DND-41 (cell line): ENCODE measurements at regions not wholly inside any gene's neighbourhood (a gene's known extent, or its start where the extent isn't known, plus 50 kb on each side); places are given as distances from the start of the nearest gene placed in this dataset.

Source experiments
- ATAC-seq: fragments of 200-7000 bp; cut with Tn5 transposase; 3 replicates; pipeline ENCODE4 v1.9.1; 2021; ENCODE audit warnings: low read depth; ENCODE audit not compliant: insufficient read depth
- DNase-seq: peaks from one replicate; pipeline ENCODE4 v3.0.0-alpha.2; 2020
- H2AFZ ChIP-seq: 2 replicates; pipeline ENCODE4 v1.6.0; 2012; ENCODE audit warnings: low read depth, low read length
- H3K27ac ChIP-seq: 2 replicates; pipeline ENCODE4 v1.5.1; 2012; ENCODE audit warnings: low read length, inconsistent platforms
- H3K27me3 ChIP-seq: fragments of 200-600 bp; sonication (generic); 2 replicates; pipeline ENCODE4 v1.6.0; 2012; ENCODE audit warnings: low read length, mild to moderate bottlenecking, inconsistent platforms; ENCODE audit not compliant: insufficient read depth, poor library complexity
- H3K36me3 ChIP-seq: 2 replicates; pipeline ENCODE4 v1.5.1; 2012; ENCODE audit warnings: low read length, inconsistent platforms; ENCODE audit not compliant: insufficient read depth
- H3K4me1 ChIP-seq: 2 replicates; pipeline ENCODE4 v1.5.1; 2012; ENCODE audit warnings: mild to moderate bottlenecking, low read length; ENCODE audit not compliant: insufficient read depth
- H3K4me2 ChIP-seq: 2 replicates; pipeline ENCODE4 v1.6.0; 2012; ENCODE audit warnings: mild to moderate bottlenecking, moderate library complexity, low read length, inconsistent platforms; ENCODE audit not compliant: insufficient read depth
- H3K4me3 ChIP-seq, 2 experiments: fragments of 200-600 bp in 1 of 2; shearing (Covaris generic) in 1 of 2; 2 replicates each; pipeline ENCODE4 v1.5.1; 2012 to 2016; ENCODE audit warnings: inconsistent platforms in 2 of 2, low read length in 2 of 2, mild to moderate bottlenecking in 2 of 2, low read depth in 1 of 2, moderate library complexity in 1 of 2
- H3K79me2 ChIP-seq: 2 replicates; pipeline ENCODE4 v1.6.0; 2012; ENCODE audit warnings: low read length, inconsistent platforms; ENCODE audit not compliant: insufficient read depth
- H3K9ac ChIP-seq: 2 replicates; pipeline ENCODE4 v1.6.0; 2012; ENCODE audit warnings: low read depth, mild to moderate bottlenecking, inconsistent platforms, low read length, moderate library complexity
- H3K9me3 ChIP-seq: 2 replicates; pipeline ENCODE4 v1.5.1; 2012; ENCODE audit warnings: low read length, moderate library complexity, mild to moderate bottlenecking, inconsistent platforms; ENCODE audit not compliant: insufficient read depth, severe bottlenecking
- H4K20me1 ChIP-seq: 2 replicates; pipeline ENCODE4 v1.6.0; 2012; ENCODE audit warnings: low read length; ENCODE audit not compliant: insufficient read depth
- EZH2 ChIP-seq: IDR thresholded peaks from 3 replicates; pipeline ENCODE4 v1.6.1; 2012; ENCODE audit warnings: borderline replicate concordance, low read depth, mild to moderate bottlenecking, moderate library complexity, low read length, inconsistent platforms; ENCODE audit not compliant: severe bottlenecking
- TF ChIP-seq, protein P1 (sequence below): IDR thresholded peaks from 2 replicates; pipeline ENCODE4 v1.5.1; 2012; ENCODE audit warnings: borderline replicate concordance, low read length, moderate library complexity, mild to moderate bottlenecking; ENCODE audit not compliant: poor library complexity, severe bottlenecking; ENCODE audit errors: extremely low read depth

DNA sequence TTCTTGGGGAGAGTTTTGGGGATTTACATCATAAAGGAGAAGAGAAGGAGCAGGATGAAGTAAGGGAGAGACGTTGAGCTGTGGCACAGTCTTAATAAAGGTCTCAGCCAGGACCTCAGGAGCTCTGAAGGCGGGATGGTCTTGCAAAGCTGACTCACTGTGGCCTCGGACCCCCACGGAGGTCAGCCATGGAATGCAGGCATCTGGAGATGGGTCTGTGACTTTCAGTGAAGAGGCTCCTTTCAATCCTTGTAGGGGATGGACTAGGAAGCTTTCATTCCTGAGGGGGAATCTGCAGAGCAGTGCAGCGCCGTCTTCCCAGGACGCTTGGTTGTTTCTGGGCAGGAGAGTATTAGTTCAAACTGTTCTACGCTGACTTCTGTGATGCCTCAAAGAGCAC lies 65.7 kb upstream of the BASP1 start:
- no peak overlapping the region for H3K4me2 ChIP-seq
- H4K20me1 ChIP-seq, result no peaks in the 10 kb centered on the region
- H3K9me3 ChIP-seq, result no peaks in the 10 kb centered on the region
- no peaks in the 10 kb centered on the region for H3K27me3 ChIP-seq
- no peak for TF ChIP-seq EZH2
- TF ChIP-seq, protein P1, sequence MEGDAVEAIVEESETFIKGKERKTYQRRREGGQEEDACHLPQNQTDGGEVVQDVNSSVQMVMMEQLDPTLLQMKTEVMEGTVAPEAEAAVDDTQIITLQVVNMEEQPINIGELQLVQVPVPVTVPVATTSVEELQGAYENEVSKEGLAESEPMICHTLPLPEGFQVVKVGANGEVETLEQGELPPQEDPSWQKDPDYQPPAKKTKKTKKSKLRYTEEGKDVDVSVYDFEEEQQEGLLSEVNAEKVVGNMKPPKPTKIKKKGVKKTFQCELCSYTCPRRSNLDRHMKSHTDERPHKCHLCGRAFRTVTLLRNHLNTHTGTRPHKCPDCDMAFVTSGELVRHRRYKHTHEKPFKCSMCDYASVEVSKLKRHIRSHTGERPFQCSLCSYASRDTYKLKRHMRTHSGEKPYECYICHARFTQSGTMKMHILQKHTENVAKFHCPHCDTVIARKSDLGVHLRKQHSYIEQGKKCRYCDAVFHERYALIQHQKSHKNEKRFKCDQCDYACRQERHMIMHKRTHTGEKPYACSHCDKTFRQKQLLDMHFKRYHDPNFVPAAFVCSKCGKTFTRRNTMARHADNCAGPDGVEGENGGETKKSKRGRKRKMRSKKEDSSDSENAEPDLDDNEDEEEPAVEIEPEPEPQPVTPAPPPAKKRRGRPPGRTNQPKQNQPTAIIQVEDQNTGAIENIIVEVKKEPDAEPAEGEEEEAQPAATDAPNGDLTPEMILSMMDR, result no peak
- no peaks in the 10 kb centered on the region for H3K79me2 ChIP-seq
- no peak overlapping the region for H2AFZ ChIP-seq
- H3K27ac ChIP-seq, result no peak overlapping the region
- H3K4me3 ChIP-seq, result no peak overlapping the region
- DNase-seq (no peak), ATAC-seq (no peak)
- no peaks in the 10 kb centered on the region for H3K36me3 ChIP-seq
- no peak overlapping the region for H3K9ac ChIP-seq
- no peaks in the 10 kb centered on the region for H3K4me1 ChIP-seq

- ATAC-seq (no peak), DNase-seq (no peak)
- no peak overlapping the region for H3K4me2 ChIP-seq
Observed at GRCh38 chr5:17154211-17154996, 63.0 kb upstream of the BASP1 start.

DNA sequence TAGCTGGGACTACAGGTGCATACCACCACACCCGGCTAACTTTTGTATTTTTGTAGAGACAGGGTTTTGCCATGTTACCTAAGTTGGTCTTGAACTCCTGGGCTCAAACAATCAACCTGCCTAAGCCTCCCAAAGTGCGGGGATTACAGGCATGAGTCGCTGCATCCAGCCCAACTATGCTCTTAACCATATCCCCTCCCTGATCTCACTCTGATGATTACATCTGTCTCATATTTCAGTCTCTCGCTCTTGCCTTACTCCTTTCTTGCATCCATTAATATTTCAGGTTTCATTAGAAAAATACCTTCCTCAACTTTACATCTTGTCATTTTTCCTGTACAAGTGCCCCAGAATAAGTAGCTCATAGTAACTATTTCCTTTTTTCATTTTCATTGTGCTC lies 61.0 kb upstream of the BASP1 start:
- no peak for ATAC-seq
- no peaks in the 10 kb centered on the region for H3K4me1 ChIP-seq
- DNase-seq, result no peak

More at GRCh38 chr5:17154211-17154996, 63.0 kb upstream of the BASP1 start:
- H3K27me3 ChIP-seq, result no peaks in the 10 kb centered on the region
- H4K20me1 ChIP-seq, result no peaks in the 10 kb centered on the region
- no peaks in the 10 kb centered on the region for H3K79me2 ChIP-seq
- TF ChIP-seq, protein P1, result no peak
- no peaks in the 10 kb centered on the region for H3K9me3 ChIP-seq
- no peak overlapping the region for H2AFZ ChIP-seq
- H3K4me1 ChIP-seq, result no peaks in the 10 kb centered on the region
- H3K4me3 ChIP-seq, result no peak overlapping the region
- H3K9ac ChIP-seq, result no peak overlapping the region
- H3K27ac ChIP-seq, result no peak overlapping the region
- H3K36me3 ChIP-seq, result no peaks in the 10 kb centered on the region

More for the DNA sequence above, 61.0 kb upstream of the BASP1 start:
- Histone ChIP-seq H3K4me3 (no peak overlapping the region), H3K9me3 (no peaks in the 10 kb centered on the region), H3K79me2 (no peaks in the 10 kb centered on the region), H3K9ac (no peak overlapping the region), H3K4me2 (no peak overlapping the region), H3K36me3 (no peaks in the 10 kb centered on the region), H2AFZ (no peak overlapping the region), H4K20me1 (no peaks in the 10 kb centered on the region), H3K27me3 (no peaks in the 10 kb centered on the region), H3K27ac (no peak overlapping the region)
- TF ChIP-seq EZH2, result no peak
- TF ChIP-seq, protein P1, result no peak
